KG1 (cell line): ENCODE measurements at regions not wholly inside any gene's neighbourhood (a gene's known extent, or its start where the extent isn't known, plus 50 kb on each side); places are given as distances from the start of the nearest gene placed in this dataset.
A peak's percentile ranks its signal among the peaks of the same experiment; 100 is the strongest.

Experiments
- DNase-seq: peaks from one replicate; lab custom pipeline; 2025; lab: John Stamatoyannopoulos, UW

DNA sequence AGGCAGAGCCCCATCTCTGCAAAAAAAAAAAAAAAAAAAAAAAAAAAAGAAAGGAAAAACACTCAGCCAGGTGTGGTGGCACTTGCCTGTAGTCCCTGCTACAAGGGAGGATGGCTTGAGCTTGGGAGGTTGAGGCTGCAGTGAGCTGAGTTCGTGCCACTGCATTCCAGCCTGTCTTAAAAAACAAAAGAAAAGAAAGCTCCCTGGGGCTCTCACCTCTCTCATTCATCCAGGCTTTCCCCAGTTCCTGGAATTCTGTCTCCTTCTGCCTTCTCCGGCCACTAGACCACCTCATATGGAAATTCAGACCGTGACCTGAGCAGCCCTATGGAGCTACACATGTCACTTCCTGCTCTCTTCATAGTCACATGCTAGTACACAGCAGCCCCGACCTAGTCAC, 101.1 kb upstream of the TAB2 start:
- DNase-seq = no peak

DNA sequence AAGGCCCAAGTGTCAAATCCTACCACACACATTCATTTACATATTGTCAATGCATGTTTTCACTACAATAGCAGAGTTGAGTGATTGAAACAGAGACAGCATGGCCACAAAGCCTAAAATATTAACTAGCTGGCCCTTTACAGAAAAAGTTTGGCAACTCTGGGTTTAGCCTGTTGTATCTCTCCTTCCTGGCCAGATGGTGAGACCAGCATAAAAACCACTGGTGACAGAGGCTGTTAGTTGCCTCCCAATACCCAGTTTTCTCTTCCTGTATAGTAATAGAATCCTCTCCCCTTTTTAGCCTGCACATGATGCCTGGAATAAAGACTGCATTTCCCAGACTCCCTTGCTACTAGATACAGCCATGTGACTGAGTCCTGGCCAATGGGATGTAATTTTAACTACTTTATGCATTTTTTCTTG, 100.0 kb upstream of the TAB2 start:
- no peak for DNase-seq

GRCh38 chr6:149218471-149218870, 99.0 kb upstream of the TAB2 start:
- DNase-seq = no peak

- no peak for DNase-seq
Measured at GRCh38 chr6:149218915-149219314, 98.6 kb upstream of the TAB2 start.

DNA sequence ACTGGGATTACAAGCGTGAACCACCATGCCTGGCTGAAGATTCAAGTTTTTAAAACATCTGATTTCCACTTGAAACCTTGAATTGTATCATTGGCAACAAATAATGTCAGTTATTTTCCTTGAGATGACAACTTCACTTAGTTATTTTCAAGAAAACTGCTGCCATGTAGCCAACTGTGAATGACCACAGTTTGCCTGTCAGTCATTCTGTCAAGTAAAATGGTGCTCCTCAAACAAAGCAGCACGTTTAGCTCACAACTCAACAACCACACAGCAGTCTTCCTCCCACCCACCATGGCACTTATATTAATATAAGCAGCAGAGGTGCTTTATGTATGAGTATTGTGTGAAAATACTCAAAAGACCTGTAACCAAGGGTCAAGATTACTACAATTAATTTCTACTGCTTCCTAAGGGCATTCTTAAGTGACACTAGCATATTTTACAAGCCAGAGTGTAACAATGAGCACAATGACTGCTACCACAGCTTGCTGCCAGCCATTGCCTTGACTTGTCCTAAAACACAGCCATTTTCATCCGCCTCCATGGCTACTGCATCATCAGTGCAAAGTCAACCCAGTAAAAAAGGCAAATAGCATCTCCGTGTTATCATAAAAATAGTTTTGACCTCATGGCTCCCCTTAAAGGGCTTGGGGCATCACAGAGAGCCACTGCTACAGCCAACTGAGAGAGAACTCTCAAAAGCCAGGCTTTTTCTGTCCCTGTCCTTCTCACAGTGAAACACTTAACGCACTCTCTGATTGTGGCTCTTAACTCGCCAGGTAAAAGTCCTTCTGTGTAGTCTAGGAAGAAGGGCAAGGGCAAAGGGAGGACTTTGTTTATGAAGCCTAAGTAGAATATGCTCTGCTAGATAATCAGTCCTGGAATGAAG, 96.4 kb upstream of the TAB2 start:
- DNase-seq = no peak

DNA sequence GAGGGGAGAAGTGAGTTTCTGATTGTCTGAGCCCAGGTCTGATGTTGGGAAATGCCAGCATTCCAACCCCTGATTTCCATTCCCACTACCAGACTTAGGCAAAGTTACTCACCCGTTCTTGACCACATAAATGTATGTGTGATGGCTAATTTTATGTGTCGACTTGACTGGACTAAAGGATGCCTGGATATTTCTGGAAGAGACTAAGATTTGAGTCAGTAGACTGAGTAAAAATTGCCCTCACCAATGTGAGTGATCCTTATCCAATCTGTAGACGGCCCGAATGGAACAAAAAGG, 95.8 kb upstream of the TAB2 start:
- no peak for DNase-seq

DNA sequence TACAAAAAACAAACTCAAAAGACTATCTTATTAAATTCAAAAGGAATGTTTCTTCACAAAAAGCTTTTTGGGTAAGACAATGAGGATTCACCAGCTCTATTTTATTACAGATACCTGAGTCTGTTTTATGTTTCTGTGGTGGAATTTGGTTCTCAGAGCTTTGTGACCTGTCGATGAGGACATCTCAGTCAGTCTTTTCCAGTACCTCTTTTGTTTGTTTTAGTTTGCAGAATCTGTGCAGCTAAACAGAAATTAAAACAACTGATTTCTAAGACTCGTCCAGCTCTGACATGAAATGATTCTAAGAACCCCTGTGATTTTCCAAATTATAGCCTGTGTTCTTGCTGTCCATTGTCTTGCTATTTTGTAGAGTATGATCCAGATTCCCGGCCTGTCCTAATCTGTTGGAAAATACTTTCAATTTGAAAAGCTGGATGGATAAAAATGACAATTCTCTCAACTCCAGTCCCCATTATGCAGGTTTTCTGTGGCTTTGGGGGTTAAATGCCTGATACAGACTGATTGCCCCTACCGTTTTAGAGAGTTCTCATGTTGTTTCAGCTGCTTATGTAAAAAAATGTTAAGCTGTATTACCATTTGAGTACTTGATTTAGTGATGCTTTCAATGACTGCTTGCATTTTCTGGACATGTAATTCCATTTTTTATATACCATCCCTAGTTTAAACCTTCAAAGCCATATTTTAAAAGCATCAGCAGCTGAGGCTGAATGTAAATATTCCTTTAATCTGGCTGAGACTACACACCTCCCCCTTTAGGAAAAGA, 94.2 kb upstream of the TAB2 start:
- DNase-seq = no peak

DNA sequence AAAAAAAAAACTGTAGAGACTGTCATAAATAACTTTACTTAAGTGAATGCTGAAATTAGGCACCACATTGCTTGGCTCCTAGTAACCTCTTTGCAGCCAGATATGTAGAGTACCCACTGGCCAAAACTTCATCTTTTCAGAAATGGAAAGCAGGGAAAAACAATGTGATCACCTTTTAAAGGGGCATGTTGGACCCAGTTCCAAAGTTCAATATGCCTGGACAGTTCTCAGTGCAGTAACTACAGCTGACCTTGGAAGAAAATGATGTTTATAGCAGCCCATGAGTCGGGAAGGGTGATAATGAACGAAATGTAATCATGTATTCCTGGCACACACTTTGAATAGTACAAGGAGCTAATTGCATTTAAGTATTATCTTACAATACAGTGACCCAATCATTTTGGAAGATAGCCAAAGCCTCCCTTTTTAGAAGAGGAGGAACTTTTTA, 93.6 kb upstream of the TAB2 start:
- no peak for DNase-seq

DNA sequence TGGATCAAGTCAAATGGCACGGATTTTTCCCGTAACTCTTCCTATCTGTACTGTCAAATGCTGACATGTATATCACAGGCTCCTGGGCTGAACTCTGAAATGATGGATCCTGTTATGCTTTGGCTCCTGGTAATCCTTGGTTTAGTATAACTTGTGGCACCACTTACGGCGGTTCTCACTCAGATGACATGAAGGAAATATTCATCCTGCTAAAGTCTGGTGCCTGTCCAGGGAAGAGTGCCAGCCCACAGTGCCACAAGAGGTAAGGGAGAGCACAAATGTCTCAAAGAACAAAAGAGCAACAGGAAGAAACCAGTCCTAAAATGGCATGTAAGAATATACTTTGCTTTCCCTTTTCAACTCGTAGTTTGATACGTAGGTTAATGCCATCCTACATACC, 93.1 kb upstream of the TAB2 start:
- DNase-seq = no peak

DNA sequence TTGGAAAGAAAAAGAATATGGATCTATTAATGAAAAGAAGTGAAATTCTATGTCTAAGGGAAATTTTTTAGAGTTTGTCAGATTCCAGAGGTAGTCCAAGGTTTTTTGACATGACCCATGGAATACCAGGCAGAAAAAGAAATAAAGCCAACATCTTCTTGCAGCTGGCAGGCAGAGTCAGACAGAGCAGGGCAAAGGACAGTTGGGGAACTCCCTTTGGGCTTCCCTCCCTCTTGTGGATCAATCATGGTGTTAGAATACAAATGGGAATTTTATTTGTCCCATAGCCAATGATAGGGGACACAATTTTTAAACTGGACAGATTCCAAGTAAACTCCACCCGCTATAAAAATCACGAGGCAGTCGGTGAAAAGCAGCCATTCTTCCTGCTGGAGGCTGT, 92.1 kb upstream of the TAB2 start:
- DNase-seq = no peak

- DNase-seq = no peak
Measured at GRCh38 chr6:149225946-149226345, 91.6 kb upstream of the TAB2 start.

GRCh38 chr6:149227796-149228195, 89.7 kb upstream of the TAB2 start:
- no peak for DNase-seq

- DNase-seq = no peak
Measured at GRCh38 chr6:149228311-149228955, 89.1 kb upstream of the TAB2 start.

GRCh38 chr6:149229096-149229495, 88.4 kb upstream of the TAB2 start:
- no peak for DNase-seq

DNA sequence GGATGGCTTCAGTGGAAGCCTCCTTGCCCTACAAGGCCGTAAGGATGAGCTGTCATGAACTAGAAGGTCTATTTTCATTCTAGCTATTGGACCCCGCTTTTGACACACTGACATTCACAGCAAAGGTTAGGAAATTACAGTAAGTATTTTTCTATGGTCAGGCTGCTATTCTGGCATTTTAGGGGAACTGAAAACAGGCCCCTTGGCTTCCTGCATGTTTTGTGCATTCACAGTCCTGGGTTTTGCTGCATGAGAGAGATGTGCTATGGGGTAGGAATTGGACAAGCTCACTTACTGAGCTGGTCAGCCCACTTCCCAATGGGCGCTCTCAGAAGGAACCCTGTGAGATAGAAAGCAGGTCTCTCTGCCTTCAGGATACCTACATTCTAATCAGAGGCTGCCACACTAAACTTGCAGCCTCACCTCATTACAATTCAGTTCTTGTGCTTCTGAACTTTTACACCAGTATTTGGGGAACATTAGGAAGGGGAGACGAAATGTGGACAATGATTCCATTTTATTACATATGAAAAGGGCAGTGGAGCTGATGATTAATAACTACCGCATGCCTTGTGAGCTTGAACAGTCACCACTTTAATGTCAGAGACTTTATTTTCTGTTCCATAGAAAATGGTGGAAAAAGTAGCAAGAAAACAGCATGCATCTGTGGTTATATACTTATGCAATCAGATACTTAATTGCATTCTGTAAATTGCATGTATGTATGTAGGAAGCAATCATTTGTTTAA, 86.6 kb upstream of the TAB2 start:
- DNase-seq = no peak

DNA sequence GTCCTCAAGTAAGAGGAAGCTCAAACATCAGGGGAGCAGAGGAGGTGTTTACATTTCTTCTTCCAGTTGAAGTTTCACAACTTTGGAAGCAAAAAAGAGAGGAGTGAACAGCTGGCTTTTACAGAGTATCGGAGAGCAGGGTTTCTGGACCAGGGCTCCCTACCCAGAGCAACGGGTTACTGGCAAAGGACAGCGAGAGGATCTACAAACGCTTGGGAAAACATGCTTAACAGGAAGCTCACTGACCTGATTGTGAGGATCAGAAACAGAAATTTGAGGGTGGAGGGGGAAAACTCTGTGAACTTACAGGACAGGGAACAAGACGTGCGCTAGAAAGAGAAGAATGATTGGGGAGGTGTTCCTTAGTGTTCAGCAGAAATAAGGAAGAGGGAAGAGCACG, 85.7 kb upstream of the TAB2 start:
- DNase-seq = no peak

- no peak for DNase-seq
Measured at GRCh38 chr6:149233056-149233715, 84.3 kb upstream of the TAB2 start.

GRCh38 chr6:149234051-149234962, 83.2 kb upstream of the TAB2 start:
- no peak for DNase-seq

DNA sequence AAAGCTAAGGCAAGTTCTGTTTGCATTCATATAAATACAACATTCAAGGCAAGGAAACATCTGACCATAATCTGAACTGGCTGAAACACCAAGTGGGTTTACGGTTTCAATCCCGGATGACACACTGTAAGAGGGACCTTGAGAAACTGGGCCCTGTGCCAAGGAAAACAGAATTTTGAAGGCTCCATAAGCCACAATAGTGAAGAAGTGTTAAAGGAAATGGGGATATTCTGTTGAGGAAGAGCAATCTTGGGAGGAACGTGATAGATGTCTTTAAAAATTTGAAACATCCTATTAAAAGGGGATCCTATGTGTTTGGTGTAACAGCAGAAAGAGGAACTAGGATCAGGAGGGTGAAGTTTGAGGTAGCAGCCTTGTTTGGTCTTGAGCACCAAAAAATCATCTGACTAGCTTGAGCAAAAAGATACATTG, 82.4 kb upstream of the TAB2 start:
- peak; percentile 50 for DNase-seq

GRCh38 chr6:149236589-149236988, 80.9 kb upstream of the TAB2 start:
- no peak for DNase-seq

GRCh38 chr6:149237464-149237863, 80.0 kb upstream of the TAB2 start:
- DNase-seq = no peak
